IMR-90 (cell line): ENCODE measurements at regions not wholly inside any gene's neighbourhood (a gene's known extent, or its start where the extent isn't known, plus 50 kb on each side); places are given as distances from the start of the nearest gene placed in this dataset.

Source experiments
- ATAC-seq: fragments of 200-7000 bp; cut with Tn5 transposase; 2 replicates; pipeline ENCODE4 v1.9.1; 2020; ENCODE audit warnings: low read depth, mild to moderate bottlenecking, moderate library complexity
- BruUV-seq: library from RNA; stranded (reverse); fragments of 400-500 nt; replicated peaks from 2 replicates; lab custom pipeline; 2021; lab: Mats Ljungman, UMichigan
- CTCF ChIA-PET: fragments of 300-600 bp; formaldehyde crosslinking; extraction: SDS; loops from one replicate; lab custom pipeline; 2021; ENCODE audit warnings: antibody characterized with exemption; lab: Yijun Ruan, JAX
- POLR2A ChIA-PET: fragments of 300-600 bp; sonication (Branson Sonifier 250); formaldehyde crosslinking; loops from one replicate; lab custom pipeline; 2022; ENCODE audit warnings: antibody characterized with exemption; ENCODE audit not compliant: unreplicated experiment; lab: Charles Lee
- DNase-seq: peaks from one replicate; pipeline ENCODE4 v3.0.0; 2013
- H2AFZ ChIP-seq: replicated peaks from 2 replicates; pipeline ENCODE3; 2013; ENCODE audit warnings: low read length, mild to moderate bottlenecking; ENCODE audit not compliant: poor library complexity
- H2AK5ac ChIP-seq: 2 replicates; pipeline ENCODE4 v1.6.1; 2013; ENCODE audit warnings: low read depth, low read length, inconsistent platforms
- H2AK9ac ChIP-seq: replicated peaks from 2 replicates; pipeline ENCODE3; 2013; ENCODE audit warnings: mild to moderate bottlenecking, low read depth, low read length, moderate library complexity; ENCODE audit not compliant: poor library complexity
- H2BK120ac ChIP-seq: 2 replicates; pipeline ENCODE4 v1.6.1; 2013; ENCODE audit warnings: low read depth, low read length, inconsistent platforms
- H2BK15ac ChIP-seq: 3 replicates; pipeline ENCODE4 v1.6.1; 2013; ENCODE audit warnings: low read depth, low read length, inconsistent platforms
- H2BK20ac ChIP-seq: 2 replicates; pipeline ENCODE4 v1.6.1; 2013; ENCODE audit warnings: low read depth, mild to moderate bottlenecking, inconsistent platforms, low read length, moderate library complexity
- H2BK5ac ChIP-seq: 2 replicates; pipeline ENCODE4 v1.6.1; 2013; ENCODE audit warnings: mild to moderate bottlenecking, low read depth, low read length, inconsistent platforms; ENCODE audit not compliant: poor library complexity, severe bottlenecking
- H3K14ac ChIP-seq: replicated peaks from 2 replicates; pipeline ENCODE4 v1.6.1; 2013; ENCODE audit warnings: low read depth, low read length, inconsistent platforms
- H3K18ac ChIP-seq: 2 replicates; pipeline ENCODE4 v1.6.1; 2013; ENCODE audit warnings: low read depth, low read length, control low read depth
- H3K23ac ChIP-seq: 2 replicates; pipeline ENCODE4 v1.6.1; 2013; ENCODE audit warnings: low read depth, low read length, inconsistent platforms
- H3K27ac ChIP-seq: 2 replicates; pipeline ENCODE4 v1.5.1; 2013; ENCODE audit warnings: mild to moderate bottlenecking, control low read depth, low read length; ENCODE audit not compliant: insufficient read depth
- H3K27me3 ChIP-seq: 2 replicates; pipeline ENCODE4 v1.6.1; 2013; ENCODE audit warnings: low read length; ENCODE audit not compliant: control insufficient read depth, insufficient read depth
- H3K36me3 ChIP-seq: 2 replicates; pipeline ENCODE4 v1.6.1; 2013; ENCODE audit warnings: low read length, mixed read lengths; ENCODE audit not compliant: control insufficient read depth, insufficient read depth
- H3K4ac ChIP-seq: 2 replicates; pipeline ENCODE4 v1.6.1; 2013; ENCODE audit warnings: low read depth, low read length, inconsistent platforms
- H3K4me1 ChIP-seq: 2 replicates; pipeline ENCODE4 v1.6.1; 2013; ENCODE audit warnings: low read length, mixed read lengths; ENCODE audit not compliant: control insufficient read depth, insufficient read depth
- H3K4me2 ChIP-seq: 2 replicates; pipeline ENCODE4 v1.6.1; 2013; ENCODE audit warnings: low read depth, mild to moderate bottlenecking, control low read depth, low read length, moderate library complexity
- H3K4me3 ChIP-seq: 2 replicates; pipeline ENCODE4 v1.5.1; 2013; ENCODE audit warnings: low read depth, mild to moderate bottlenecking, control low read depth, low read length, moderate library complexity; ENCODE audit not compliant: insufficient read depth
- H3K56ac ChIP-seq: 2 replicates; pipeline ENCODE4 v1.6.1; 2013; ENCODE audit warnings: low read length, inconsistent platforms; ENCODE audit not compliant: insufficient read depth; ENCODE audit errors: extremely low read depth
- H3K79me1 ChIP-seq, 2 experiments: 2 replicates each; pipeline ENCODE4 v1.6.1; 2013; ENCODE audit warnings: low read length in 2 of 2, inconsistent platforms in 1 of 2, low read depth in 1 of 2
- H3K9ac ChIP-seq: 2 replicates; pipeline ENCODE4 v1.6.1; 2013; ENCODE audit warnings: low read depth, low read length, control low read depth
- H3K9me1 ChIP-seq: 2 replicates; pipeline ENCODE4 v1.6.1; 2013; ENCODE audit warnings: low read length, inconsistent platforms; ENCODE audit not compliant: insufficient read depth
- H3K9me3 ChIP-seq: 2 replicates; pipeline ENCODE4 v1.6.1; 2013; ENCODE audit warnings: low read length; ENCODE audit not compliant: control insufficient read depth, insufficient read depth
- H4K20me1 ChIP-seq: 2 replicates; pipeline ENCODE4 v1.6.1; 2013; ENCODE audit warnings: low read length, inconsistent platforms; ENCODE audit not compliant: insufficient read depth
- H4K5ac ChIP-seq: 2 replicates; pipeline ENCODE4 v1.6.1; 2013; ENCODE audit warnings: mild to moderate bottlenecking, low read depth, low read length, control low read depth
- H4K8ac ChIP-seq, 2 experiments: 2 replicates each; pipeline ENCODE4 v1.6.1; 2013; ENCODE audit warnings: low read depth in 2 of 2, low read length in 2 of 2, control low read depth in 1 of 2, inconsistent platforms in 1 of 2
- H4K91ac ChIP-seq: 2 replicates; pipeline ENCODE4 v1.6.1; 2013; ENCODE audit warnings: low read depth, low read length, inconsistent platforms; ENCODE audit not compliant: insufficient read depth
- CEBPB ChIP-seq: IDR thresholded peaks from 2 replicates; pipeline ENCODE4 v1.6.1; 2012; ENCODE audit warnings: low read depth, low read length, improper control_type of control experiment
- CTCF ChIP-seq: conservative IDR thresholded peaks from 2 replicates; pipeline ENCODE4 v1.5.1; 2012; ENCODE audit warnings: mild to moderate bottlenecking, low read depth, low read length, improper control_type of control experiment
- ELK1 ChIP-seq: fragments of 150-350 bp; IDR thresholded peaks from 2 replicates; pipeline ENCODE4 v1.6.1; 2016; ENCODE audit warnings: low read depth, mild to moderate bottlenecking, low read length, moderate library complexity, borderline replicate concordance
- MAFK ChIP-seq: IDR thresholded peaks from 2 replicates; pipeline ENCODE4 v1.6.1; 2012; ENCODE audit warnings: low read depth, low read length, improper control_type of control experiment
- MAZ ChIP-seq: IDR thresholded peaks from 2 replicates; pipeline ENCODE4 v1.6.1; 2012; ENCODE audit warnings: low read depth, mild to moderate bottlenecking, low read length, improper control_type of control experiment, moderate library complexity, borderline replicate concordance
- RAD21 ChIP-seq: IDR thresholded peaks from 2 replicates; pipeline ENCODE4 v1.6.1; 2012; ENCODE audit warnings: low read length, improper control_type of control experiment
- SMC3 ChIP-seq: fragments of 150-350 bp; IDR thresholded peaks from 2 replicates; pipeline ENCODE4 v1.6.1; 2016; ENCODE audit warnings: low read depth, mild to moderate bottlenecking, antibody characterized with exemption, low read length, moderate library complexity
- USF2 ChIP-seq: fragments of 150-350 bp; IDR thresholded peaks from 2 replicates; pipeline ENCODE4 v1.6.1; 2017; ENCODE audit warnings: mild to moderate bottlenecking, antibody characterized with exemption, low read length, low read depth
- WGBS, 2 experiments: methylation state at CpG; one replicate each; pipeline versions ENCODE4 v1.1.5 to v1.1.7; 2013; ENCODE audit warnings: missing lambda C conversion rate in 2 of 2; ENCODE audit not compliant: insufficient read length in 1 of 2; ENCODE audit errors: extremely low coverage in 2 of 2; 5-methylcytosine and 5-hydroxymethylcytosine counted together
- dilution Hi-C: fragments of 300-500 bp; cut with HindIII; formaldehyde crosslinking; loops from one replicate; pipeline ENCODE4 v1.14.3; 2018; ENCODE audit warnings: low sequenced_read_pairs; ENCODE audit not compliant: unreplicated experiment
- in situ Hi-C: fragments of 300-500 bp; cut with MboI; formaldehyde crosslinking; loops from 3 replicates; pipeline ENCODE4 v1.14.3; 2019; ENCODE audit warnings: low sequenced_read_pairs, inconsistent platforms, mixed read lengths
- intact Hi-C: fragments of 100-400 bp; cut with micrococcal nuclease; formaldehyde crosslinking; loops from 2 replicates; pipeline ENCODE4 v1.10.0; 2022

GRCh38 chr2:49332415-49332814, 178.1 kb upstream of the FSHR start:
- H3K27ac ChIP-seq, result no peak overlapping the region
- CTCF ChIA-PET, result no interaction called here
- no peak overlapping the region for H2AK5ac ChIP-seq
- H3K79me1 ChIP-seq, result no peaks in the 10 kb centered on the region
- dilution Hi-C loops (no loop called here), in situ Hi-C loops (no loop called here), intact Hi-C loops (loop anchor here (5.0 kb wide), 2 partner anchors 385 to 730 kb away; no protein-coding TSS in a partner anchor)
- no peak overlapping the region for H2AK9ac ChIP-seq
- H3K4me2 ChIP-seq, result no peak overlapping the region
- no peaks in the 10 kb centered on the region for H3K27me3 ChIP-seq
- no peak overlapping the region for H2BK5ac ChIP-seq
- H4K5ac ChIP-seq, result no peak overlapping the region
- POLR2A ChIA-PET, result no interaction called here
- H2BK15ac ChIP-seq, result no peak overlapping the region
- H4K20me1 ChIP-seq, result no peaks in the 10 kb centered on the region
- H3K23ac ChIP-seq, result no peak overlapping the region
- no peak overlapping the region for H4K8ac ChIP-seq
- H3K14ac ChIP-seq, result no peak overlapping the region
- no peak overlapping the region for H3K18ac ChIP-seq
- DNase-seq (no peak), ATAC-seq (no peak)
- H3K9ac ChIP-seq, result no peak overlapping the region
- no peaks in the 10 kb centered on the region for H3K36me3 ChIP-seq
- H2BK20ac ChIP-seq, result no peak overlapping the region
- H3K9me3 ChIP-seq, result peaks cover 2% of the 10 kb centered on the region; the same call in 1 of the 2 replicates
- H4K91ac ChIP-seq, result no peak overlapping the region
- no TSS peak for BruUV-seq
- 33% methylated on average over 1 of the region's 1 CpG; no CpG with 5 or more reads in 1 of the 2 experiments for WGBS, 2 experiments
- no peaks in the 10 kb centered on the region for H3K9me1 ChIP-seq
- H3K4ac ChIP-seq, result no peak overlapping the region
- H2BK120ac ChIP-seq, result no peak overlapping the region
- no peak for TF ChIP-seq CEBPB
- TF ChIP-seq MAZ, result no peak
- TF ChIP-seq RAD21, result peak; percentile 12; the same call in 1 of the 2 replicates
- peak; percentile 20; the same call in 1 of the 2 replicates for TF ChIP-seq CTCF
- TF ChIP-seq ELK1, result no peak
- TF ChIP-seq USF2, result no peak
- no peak for TF ChIP-seq MAFK
- peak; percentile 28; the same call in 1 of the 2 replicates for TF ChIP-seq SMC3
- H3K4me1 ChIP-seq, result no peaks in the 10 kb centered on the region
- no peak overlapping the region for H3K56ac ChIP-seq
- H2AFZ ChIP-seq, result no peak overlapping the region
- no peak overlapping the region for H3K4me3 ChIP-seq
